ENCODE measurements at regions not wholly inside any gene's neighbourhood (a gene's known extent, or its start where the extent isn't known, plus 50 kb on each side); places are given as distances from the start of the nearest gene placed in this dataset.

GRCh38 chr2:103327966-103328365, 566.1 kb downstream of the TMEM182 start:
- TF ChIP-seq TAF1 (IDR thresholded peaks at IDR 0.05; ENCODE audit: borderline replicate concordance, insufficient read depth, low read length) (no peak), POLR2AphosphoS5 (IDR thresholded peaks at IDR 0.05; ENCODE audit: low read depth, low read length) (no peak), SIN3A (IDR thresholded peaks at IDR 0.05; ENCODE audit: borderline replicate concordance, insufficient read depth, low read length) (no peak), FOXP2 (optimal IDR thresholded peaks at IDR 0.05; ENCODE audit: borderline replicate concordance, extremely low read depth, extremely low read length, insufficient read depth) (no peak), REST (IDR thresholded peaks at IDR 0.05; ENCODE audit: insufficient read depth in 1 of 2, low read depth in 2 of 2, low read length in 2 of 2) (no peak)

GRCh38 chr2:103335403-103335802, 573.6 kb downstream of the TMEM182 start:
- TF ChIP-seq REST (IDR thresholded peaks at IDR 0.05; ENCODE audit: insufficient read depth in 1 of 2, low read depth in 2 of 2, low read length in 2 of 2) (no peak), SIN3A (IDR thresholded peaks at IDR 0.05; ENCODE audit: borderline replicate concordance, insufficient read depth, low read length) (no peak), TAF1 (IDR thresholded peaks at IDR 0.05; ENCODE audit: borderline replicate concordance, insufficient read depth, low read length) (no peak), FOXP2 (optimal IDR thresholded peaks at IDR 0.05; ENCODE audit: borderline replicate concordance, extremely low read depth, extremely low read length, insufficient read depth) (no peak), POLR2AphosphoS5 (IDR thresholded peaks at IDR 0.05; ENCODE audit: low read depth, low read length) (no peak)

DNA sequence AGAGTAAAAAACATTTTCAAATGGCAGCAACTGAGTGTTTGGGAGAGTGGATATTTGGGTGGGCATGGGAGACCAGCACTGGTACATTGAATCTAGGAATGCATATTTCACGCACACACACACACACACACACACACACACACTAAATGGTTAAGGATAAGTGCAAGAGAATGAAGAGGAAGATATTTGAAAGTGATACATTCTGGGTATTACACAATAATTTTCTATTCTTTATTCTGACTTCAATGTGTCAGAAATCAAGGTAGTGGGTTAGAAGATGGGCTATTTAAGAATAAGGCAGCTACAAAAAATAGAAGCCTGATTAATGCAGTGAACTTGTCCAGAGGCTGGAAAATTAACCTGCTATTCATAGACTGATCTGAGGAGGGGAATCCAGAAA, 577.0 kb downstream of the TMEM182 start:
- TF ChIP-seq TAF1 (IDR thresholded peaks at IDR 0.05; ENCODE audit: borderline replicate concordance, insufficient read depth, low read length) = no peak

- TF ChIP-seq REST (IDR thresholded peaks at IDR 0.05; ENCODE audit: insufficient read depth in 1 of 2, low read depth in 2 of 2, low read length in 2 of 2) = no peak
- no peak for TF ChIP-seq FOXP2 (optimal IDR thresholded peaks at IDR 0.05; ENCODE audit: borderline replicate concordance, extremely low read depth, extremely low read length, insufficient read depth)
- no peak for TF ChIP-seq POLR2AphosphoS5 (IDR thresholded peaks at IDR 0.05; ENCODE audit: low read depth, low read length)
- no peak for TF ChIP-seq SIN3A (IDR thresholded peaks at IDR 0.05; ENCODE audit: borderline replicate concordance, insufficient read depth, low read length)
- TF ChIP-seq TAF1 (IDR thresholded peaks at IDR 0.05; ENCODE audit: borderline replicate concordance, insufficient read depth, low read length) = no peak
Observed at GRCh38 chr2:103346780-103347179, 584.9 kb downstream of the TMEM182 start.

- TF ChIP-seq TAF1 (IDR thresholded peaks at IDR 0.05; ENCODE audit: borderline replicate concordance, insufficient read depth, low read length) = no peak
- TF ChIP-seq FOXP2 (optimal IDR thresholded peaks at IDR 0.05; ENCODE audit: borderline replicate concordance, extremely low read depth, extremely low read length, insufficient read depth) = no peak
- TF ChIP-seq SIN3A (IDR thresholded peaks at IDR 0.05; ENCODE audit: borderline replicate concordance, insufficient read depth, low read length) = no peak
- no peak for TF ChIP-seq REST (IDR thresholded peaks at IDR 0.05; ENCODE audit: insufficient read depth in 1 of 2, low read depth in 2 of 2, low read length in 2 of 2)
- no peak for TF ChIP-seq POLR2AphosphoS5 (IDR thresholded peaks at IDR 0.05; ENCODE audit: low read depth, low read length)
Observed at GRCh38 chr2:103353774-103354173, 591.9 kb downstream of the TMEM182 start.
